C4-2B (cell line): ENCODE measurements at regions not wholly inside any gene's neighbourhood (a gene's known extent, or its start where the extent isn't known, plus 50 kb on each side); places are given as distances from the start of the nearest gene placed in this dataset.

Experiments used
- CTCF ChIP-seq: fragments of 450-650 bp; conservative IDR thresholded peaks from 2 replicates; pipeline ENCODE4 v1.5.1; 2017; ENCODE audit warnings: mild to moderate bottlenecking
- ZFX ChIP-seq: fragments of 450-650 bp; IDR thresholded peaks from 2 replicates; pipeline ENCODE4 v1.6.1; 2017

- TF ChIP-seq CTCF (no peak), ZFX (no peak)
These were observed 521.4 kb downstream of the CAAP1 start for GRCh38 chr9:26371236-26371635.
